HPDE6-E6E7 (cell line): ENCODE measurements at regions not wholly inside any gene's neighbourhood (a gene's known extent, or its start where the extent isn't known, plus 50 kb on each side); places are given as distances from the start of the nearest gene placed in this dataset.
"Not testable (repeated sequence)": the region's sequence is repeated elsewhere in the genome, so short reads cannot be mapped to it uniquely, and the experiment has no call there.

Experiments
- DNase-seq: peaks from one replicate; pipeline ENCODE4 v3.0.0; 2011; ENCODE audit warnings: missing footprints; ENCODE audit errors: extremely low spot score

GRCh38 chrX:68995780-68996551, 167.1 kb downstream of the EFNB1 start:
- no peak for DNase-seq

GRCh38 chrX:68995386-68995779, 166.6 kb downstream of the EFNB1 start:
- DNase-seq, result no peak

- no peak for DNase-seq
Observed at GRCh38 chrX:68994891-68995255, 166.1 kb downstream of the EFNB1 start.

- DNase-seq, result no peak
Observed at GRCh38 chrX:68994135-68994890, 165.5 kb downstream of the EFNB1 start.

- no peak for DNase-seq
Observed at GRCh38 chrX:68992821-68993397, 164.1 kb downstream of the EFNB1 start.

GRCh38 chrX:68991691-68992345, 163.0 kb downstream of the EFNB1 start:
- DNase-seq, result no peak

GRCh38 chrX:68990948-68991347, 162.1 kb downstream of the EFNB1 start:
- DNase-seq, result no peak

- no peak for DNase-seq
Observed at GRCh38 chrX:68989865-68990606, 161.2 kb downstream of the EFNB1 start.

- no peak for DNase-seq
Observed at GRCh38 chrX:68989456-68989855, 160.6 kb downstream of the EFNB1 start.

- no peak for DNase-seq
Observed at GRCh38 chrX:68988865-68989264, 160.0 kb downstream of the EFNB1 start.

- DNase-seq, result no peak
Observed at GRCh38 chrX:68985135-68985755, 156.4 kb downstream of the EFNB1 start.

- DNase-seq, result no peak
Observed at GRCh38 chrX:68983004-68983857, 154.4 kb downstream of the EFNB1 start.

- no peak for DNase-seq
Observed at GRCh38 chrX:68982476-68982875, 153.7 kb downstream of the EFNB1 start.

- DNase-seq, result no peak
Observed at GRCh38 chrX:68980906-68981616, 152.2 kb downstream of the EFNB1 start.

- no peak for DNase-seq
Observed at GRCh38 chrX:68978655-68979054, 149.8 kb downstream of the EFNB1 start.

- no peak for DNase-seq
Observed at GRCh38 chrX:68978255-68978654, 149.4 kb downstream of the EFNB1 start.

- DNase-seq, result no peak
Observed at GRCh38 chrX:68953331-68953730, 124.5 kb downstream of the EFNB1 start.

GRCh38 chrX:68951942-68952619, 123.3 kb downstream of the EFNB1 start:
- DNase-seq, result not testable (repeated sequence)

- no peak for DNase-seq
Observed at GRCh38 chrX:68950937-68951336, 122.1 kb downstream of the EFNB1 start.
